Type B pancreatic cell (in vitro differentiated cells): ENCODE measurements at regions not wholly inside any gene's neighbourhood (a gene's known extent, or its start where the extent isn't known, plus 50 kb on each side); places are given as distances from the start of the nearest gene placed in this dataset.
"Not testable (repeated sequence)": the region's sequence is repeated elsewhere in the genome, so short reads cannot be mapped to it uniquely, and the experiment has no call there.

Experiments used
- DNase-seq: peaks from one replicate; pipeline ENCODE4 v3.0.0; 2021; ENCODE audit warnings: mixed read lengths; ENCODE audit not compliant: unreplicated experiment; ENCODE audit errors: extremely low spot score
- H3K27ac Mint-ChIP-seq: 2 replicates; pipeline ENCODE4 v1.8.0; 2021; ENCODE audit warnings: mild to moderate bottlenecking, mixed read lengths
- H3K27me3 Mint-ChIP-seq: 2 replicates; pipeline ENCODE4 v1.8.0; 2021; ENCODE audit warnings: mixed read lengths
- H3K36me3 Mint-ChIP-seq: 2 replicates; pipeline ENCODE4 v1.8.0; 2021; ENCODE audit warnings: mixed read lengths
- H3K4me1 Mint-ChIP-seq: one replicate; pipeline ENCODE4 v1.8.0; 2021; ENCODE audit warnings: mixed read lengths; ENCODE audit not compliant: unreplicated experiment
- H3K4me3 Mint-ChIP-seq: 2 replicates; pipeline ENCODE4 v1.8.0; 2021; ENCODE audit warnings: mild to moderate bottlenecking, mixed read lengths
- H3K9me3 Mint-ChIP-seq: 2 replicates; pipeline ENCODE4 v1.8.0; 2021; ENCODE audit warnings: mixed read lengths
- TF ChIP-seq, protein P1 (sequence below): fragments of 200-600 bp; sonication (generic); conservative IDR thresholded peaks from 2 replicates; pipeline ENCODE4 v1.5.0; 2021; ENCODE audit warnings: antibody characterized with exemption, mild to moderate bottlenecking

DNA sequence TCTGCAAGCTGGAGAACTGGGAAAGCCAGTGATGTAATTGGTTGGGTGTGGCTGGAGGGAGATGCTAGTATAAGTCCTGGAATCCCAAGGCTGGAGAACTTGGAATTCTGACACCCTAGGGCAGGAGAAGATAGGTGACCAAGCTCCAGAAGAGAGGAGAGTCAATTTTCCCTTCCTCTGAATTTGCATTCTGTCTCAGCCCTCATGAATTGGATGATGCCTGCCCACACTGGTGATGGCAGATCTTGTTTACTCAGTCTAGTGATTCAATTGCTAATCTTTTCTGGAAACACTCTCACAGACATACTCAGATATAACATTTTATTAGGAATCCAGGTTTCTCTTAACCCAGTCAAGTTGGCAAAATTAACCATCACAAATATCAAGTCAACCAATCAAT lies 287.2 kb downstream of the RDH14 start:
- Mint-ChIP-seq H3K4me3 (no peak overlapping the region), H3K36me3 (no peaks in the 10 kb centered on the region), H3K9me3 (peaks cover 9% of the 10 kb centered on the region), H3K4me1 (no peaks in the 10 kb centered on the region), H3K27me3 (no peaks in the 10 kb centered on the region), H3K27ac (no peak overlapping the region)
- TF ChIP-seq, protein P1, sequence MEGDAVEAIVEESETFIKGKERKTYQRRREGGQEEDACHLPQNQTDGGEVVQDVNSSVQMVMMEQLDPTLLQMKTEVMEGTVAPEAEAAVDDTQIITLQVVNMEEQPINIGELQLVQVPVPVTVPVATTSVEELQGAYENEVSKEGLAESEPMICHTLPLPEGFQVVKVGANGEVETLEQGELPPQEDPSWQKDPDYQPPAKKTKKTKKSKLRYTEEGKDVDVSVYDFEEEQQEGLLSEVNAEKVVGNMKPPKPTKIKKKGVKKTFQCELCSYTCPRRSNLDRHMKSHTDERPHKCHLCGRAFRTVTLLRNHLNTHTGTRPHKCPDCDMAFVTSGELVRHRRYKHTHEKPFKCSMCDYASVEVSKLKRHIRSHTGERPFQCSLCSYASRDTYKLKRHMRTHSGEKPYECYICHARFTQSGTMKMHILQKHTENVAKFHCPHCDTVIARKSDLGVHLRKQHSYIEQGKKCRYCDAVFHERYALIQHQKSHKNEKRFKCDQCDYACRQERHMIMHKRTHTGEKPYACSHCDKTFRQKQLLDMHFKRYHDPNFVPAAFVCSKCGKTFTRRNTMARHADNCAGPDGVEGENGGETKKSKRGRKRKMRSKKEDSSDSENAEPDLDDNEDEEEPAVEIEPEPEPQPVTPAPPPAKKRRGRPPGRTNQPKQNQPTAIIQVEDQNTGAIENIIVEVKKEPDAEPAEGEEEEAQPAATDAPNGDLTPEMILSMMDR: no peak
- no peak for DNase-seq

DNA sequence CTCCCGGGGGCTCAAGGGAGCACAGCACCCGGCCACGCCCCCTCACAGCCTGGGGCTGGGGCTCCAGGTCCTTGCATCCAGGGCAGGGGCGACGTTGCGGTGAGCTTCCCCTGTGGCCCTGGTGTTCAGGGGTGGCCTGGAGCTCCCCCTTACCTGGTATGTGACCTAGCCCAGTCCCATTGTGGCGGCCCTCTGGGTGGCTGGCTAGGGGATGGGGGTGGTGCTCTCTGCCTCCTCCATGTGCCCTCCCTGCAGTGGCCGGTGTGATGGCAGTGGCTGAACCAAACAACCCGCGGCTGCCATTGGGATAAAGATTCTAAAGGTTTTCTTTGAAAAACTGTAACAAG lies 288.3 kb downstream of the RDH14 start:
- Mint-ChIP-seq H3K36me3 (no peaks in the 10 kb centered on the region), H3K27ac (no peak overlapping the region), H3K4me1 (no peaks in the 10 kb centered on the region), H3K9me3 (peaks cover 9% of the 10 kb centered on the region), H3K27me3 (no peaks in the 10 kb centered on the region), H3K4me3 (no peak overlapping the region)
- TF ChIP-seq, protein P1: no peak
- DNase-seq: no peak

- DNase-seq: no peak
- H3K27me3 Mint-ChIP-seq: no peaks in the 10 kb centered on the region
- TF ChIP-seq, protein P1: no peak
- no peaks in the 10 kb centered on the region for H3K36me3 Mint-ChIP-seq
- H3K4me3 Mint-ChIP-seq: no peak overlapping the region
- H3K4me1 Mint-ChIP-seq: no peaks in the 10 kb centered on the region
- peaks cover 9% of the 10 kb centered on the region for H3K9me3 Mint-ChIP-seq
- no peak overlapping the region for H3K27ac Mint-ChIP-seq
Measured at GRCh38 chr2:18271370-18272147, 288.9 kb downstream of the RDH14 start.

GRCh38 chr2:18268400-18268799 lies 292.1 kb downstream of the RDH14 start:
- DNase-seq: no peak
- Mint-ChIP-seq H3K4me3 (no peak overlapping the region), H3K4me1 (no peaks in the 10 kb centered on the region), H3K9me3 (no peaks in the 10 kb centered on the region), H3K36me3 (no peaks in the 10 kb centered on the region), H3K27me3 (no peaks in the 10 kb centered on the region), H3K27ac (no peak overlapping the region)
- TF ChIP-seq, protein P1: no peak

DNA sequence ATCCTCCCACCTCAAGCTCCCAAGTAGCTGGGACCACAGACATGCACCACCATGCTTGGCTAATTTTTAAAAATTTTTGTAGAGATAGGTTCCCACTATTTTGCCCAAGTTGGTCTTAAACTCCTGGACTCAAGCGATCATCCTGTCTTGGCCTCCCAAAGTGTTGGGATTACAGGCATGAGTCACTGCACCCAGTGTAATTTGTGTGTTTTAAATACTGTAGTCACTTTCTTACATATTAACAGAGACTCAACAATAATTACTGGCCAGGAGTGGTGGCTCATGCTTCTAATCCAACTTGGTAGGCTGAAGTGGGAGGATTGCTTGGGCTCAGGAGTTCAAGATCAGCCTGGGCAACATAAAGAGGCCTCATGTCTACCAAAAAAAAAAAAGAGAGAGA lies 293.0 kb downstream of the RDH14 start:
- Mint-ChIP-seq H3K36me3 (no peaks in the 10 kb centered on the region), H3K4me3 (no peak overlapping the region), H3K27ac (no peak overlapping the region), H3K27me3 (no peaks in the 10 kb centered on the region), H3K4me1 (no peaks in the 10 kb centered on the region), H3K9me3 (no peaks in the 10 kb centered on the region)
- TF ChIP-seq, protein P1: no peak
- DNase-seq: no peak

GRCh38 chr2:18266699-18267098 lies 293.8 kb downstream of the RDH14 start:
- not testable (repeated sequence) for H3K36me3 Mint-ChIP-seq, DNase-seq, H3K4me3 Mint-ChIP-seq, H3K27me3 Mint-ChIP-seq, H3K27ac Mint-ChIP-seq, H3K9me3 Mint-ChIP-seq, H3K4me1 Mint-ChIP-seq
